GM12874 (cell line): ENCODE measurements at regions not wholly inside any gene's neighbourhood (a gene's known extent, or its start where the extent isn't known, plus 50 kb on each side); places are given as distances from the start of the nearest gene placed in this dataset.

Experiments used
- CTCF ChIP-seq: IDR thresholded peaks from 2 replicates; pipeline ENCODE4 v1.5.1; 2011; ENCODE audit warnings: low read depth, mild to moderate bottlenecking, control low read depth, low read length, moderate library complexity; ENCODE audit not compliant: insufficient read depth

DNA sequence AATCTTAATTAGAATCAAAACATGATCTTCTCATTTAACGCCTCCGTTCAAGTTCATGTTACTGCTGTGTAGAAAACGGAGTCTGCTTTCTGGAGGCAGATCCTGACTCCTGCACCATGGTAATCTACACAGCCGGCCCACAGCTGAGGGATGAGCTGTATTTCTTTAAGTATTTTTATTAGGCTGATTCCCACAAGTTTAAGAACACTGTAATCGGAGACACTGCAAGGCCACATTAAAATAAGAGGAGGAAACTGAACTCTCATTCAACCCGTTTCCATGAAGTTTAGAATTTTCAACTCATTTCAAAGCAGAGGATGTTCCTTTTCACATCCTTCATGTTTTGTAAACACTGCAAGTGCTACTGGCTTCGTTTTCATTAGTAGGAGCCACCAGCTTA is 372.2 kb downstream of the NFIB start:
- TF ChIP-seq CTCF, result no peak

DNA sequence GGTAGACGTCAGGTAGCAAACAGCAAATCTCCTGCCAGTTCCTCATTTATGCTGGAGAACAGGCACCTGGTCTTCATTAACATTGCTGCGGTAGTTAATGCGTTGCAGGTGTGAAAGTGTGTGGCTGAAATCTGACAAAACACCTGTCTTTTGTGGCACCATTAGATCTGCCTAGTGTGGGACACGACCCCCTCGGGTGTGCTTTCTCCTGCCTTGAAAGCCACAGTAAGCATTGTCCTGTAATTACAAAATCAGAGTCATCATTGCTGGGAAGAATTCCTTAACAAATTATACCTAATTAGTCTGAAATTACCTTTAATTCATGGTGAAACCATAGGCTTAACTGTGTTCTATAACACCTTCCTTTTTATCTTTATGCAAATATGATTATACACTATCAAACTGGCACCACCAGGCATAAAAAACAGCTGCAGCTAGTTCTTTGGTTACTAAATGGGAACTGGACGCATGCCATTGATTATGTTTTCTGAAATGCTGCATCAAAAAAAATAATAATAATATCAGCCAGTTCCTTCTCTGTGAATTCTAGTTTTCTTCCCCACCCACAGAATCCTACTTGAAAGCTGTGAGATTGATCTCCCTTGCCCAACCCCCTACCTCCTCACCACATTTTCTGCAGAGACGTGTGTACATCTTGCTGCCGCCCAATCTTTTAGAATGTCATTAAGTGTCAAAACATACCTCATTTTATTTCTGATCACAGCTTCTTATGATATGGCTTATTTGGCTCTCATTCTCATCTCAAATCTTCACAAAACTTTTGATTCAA is 374.0 kb downstream of the NFIB start:
- TF ChIP-seq CTCF, result no peak

DNA sequence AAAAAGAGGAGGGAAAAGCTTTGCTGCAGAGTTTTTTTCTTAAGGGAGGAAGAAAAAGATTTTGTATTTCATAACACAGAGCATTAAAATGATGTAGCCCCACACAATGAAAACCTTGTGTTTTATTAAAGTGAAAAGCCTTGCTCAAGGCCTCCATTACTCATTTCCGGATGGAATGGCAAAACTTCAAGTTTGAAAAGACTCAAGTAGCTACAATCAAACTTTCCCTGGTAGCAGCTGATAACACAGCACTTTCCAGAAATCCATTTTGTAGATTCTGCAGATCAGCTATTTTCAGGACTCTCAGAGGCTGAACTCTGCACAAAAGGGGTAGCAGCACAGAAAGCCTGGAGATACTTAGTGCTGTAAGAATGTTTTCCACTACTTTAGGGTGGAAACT is 374.8 kb downstream of the NFIB start:
- TF ChIP-seq CTCF, result no peak

DNA sequence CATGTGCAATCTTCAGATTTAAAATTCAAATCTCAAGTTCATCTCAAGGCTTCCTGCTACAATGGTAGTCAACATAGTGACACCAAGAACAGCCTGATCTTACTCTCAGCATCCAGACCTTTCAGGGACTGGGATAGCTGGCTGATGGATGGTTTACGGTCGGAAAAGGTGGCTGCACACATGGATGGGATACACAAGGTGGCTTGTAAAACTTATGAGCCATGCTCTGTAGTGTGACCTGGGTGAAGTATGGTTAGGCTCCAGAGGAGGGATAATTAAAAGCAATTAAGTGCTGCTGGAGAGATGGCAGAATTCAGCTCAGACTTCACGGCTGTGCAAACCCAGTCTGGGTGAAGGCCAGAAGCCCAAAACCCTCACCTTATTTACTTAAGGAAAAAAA is 379.5 kb downstream of the NFIB start:
- no peak for TF ChIP-seq CTCF

DNA sequence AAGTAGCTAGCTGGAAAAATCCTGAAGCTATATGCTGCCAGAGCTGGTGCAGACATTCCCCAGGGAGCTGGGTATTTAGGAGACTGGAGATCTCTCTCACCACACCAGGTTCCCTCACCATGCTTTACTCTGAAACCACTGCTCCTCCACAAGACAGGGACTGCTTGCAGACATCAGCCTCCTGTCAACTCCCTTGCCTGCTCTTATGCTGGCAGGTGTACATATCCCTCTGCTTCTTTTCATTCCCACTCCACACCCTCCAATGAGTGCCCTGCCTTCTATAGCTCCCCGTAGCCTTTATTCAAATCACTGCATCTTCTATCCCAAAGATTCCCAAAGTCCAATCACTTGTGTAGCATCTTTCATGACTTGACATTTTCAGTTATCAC is 380.7 kb downstream of the NFIB start:
- no peak for TF ChIP-seq CTCF

DNA sequence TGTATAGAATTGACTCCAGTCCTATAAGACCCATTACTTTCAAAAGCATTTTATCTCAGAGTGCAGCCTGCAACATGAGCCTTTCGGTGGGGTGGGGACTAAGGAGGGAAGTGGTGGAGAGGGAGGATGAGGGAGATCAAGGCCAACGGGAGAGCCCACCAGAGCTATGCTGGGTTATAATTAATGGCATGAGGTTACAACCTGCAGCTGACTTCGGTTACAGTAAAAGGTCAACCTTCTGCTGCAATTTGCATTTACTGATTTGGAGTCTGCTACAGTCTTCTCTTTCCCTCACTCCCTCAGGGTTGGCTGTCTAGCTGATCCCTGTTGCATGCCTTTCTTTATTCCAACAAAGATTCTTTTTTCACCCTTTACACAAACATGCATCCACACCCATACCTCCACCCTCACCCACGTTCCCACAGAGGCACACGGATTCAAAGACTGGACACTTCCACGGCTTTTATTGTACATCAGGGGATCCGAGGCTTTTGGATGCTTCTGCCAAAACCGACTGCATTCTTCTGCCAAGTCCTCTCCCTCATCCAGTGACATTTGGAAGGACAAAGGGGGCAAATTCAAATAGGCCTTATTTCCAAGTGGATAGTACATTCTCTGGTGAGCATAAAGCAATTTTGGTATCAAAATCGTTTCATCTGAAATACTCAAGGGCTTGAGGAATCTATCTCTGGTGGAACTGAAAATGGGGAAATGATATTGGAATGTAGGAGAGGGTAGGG is 381.2 kb downstream of the NFIB start:
- no peak for TF ChIP-seq CTCF

- no peak for TF ChIP-seq CTCF
Observed at GRCh38 chr9:13929013-13929412, 384.9 kb downstream of the NFIB start.
